Stimulated activated naive CD4-positive, alpha-beta T cell treated with Interleukin-2 at 50 U/mL for 16 hours (primary cell): ENCODE measurements at regions not wholly inside any gene's neighbourhood (a gene's known extent, or its start where the extent isn't known, plus 50 kb on each side); places are given as distances from the start of the nearest gene placed in this dataset.

Source experiments
- DNase-seq: peaks from one replicate; lab custom pipeline; 2025; lab: John Stamatoyannopoulos, UW

GRCh38 chr18:22253676-22254075, 84.3 kb downstream of the GATA6 start:
- DNase-seq, result no peak

- DNase-seq, result no peak
These were observed 83.8 kb downstream of the GATA6 start for GRCh38 chr18:22253156-22253555.
